Mesothelial cell of epicardium (in vitro differentiated cells): ENCODE measurements at regions not wholly inside any gene's neighbourhood (a gene's known extent, or its start where the extent isn't known, plus 50 kb on each side); places are given as distances from the start of the nearest gene placed in this dataset.

Experiments
- DNase-seq, 2 experiments: peaks; one replicate each; pipeline ENCODE4 v3.0.0; 2021; ENCODE audit warnings: low spot score in 2 of 2; ENCODE audit not compliant: unreplicated experiment in 2 of 2
- H3K27ac Mint-ChIP-seq: 2 replicates; pipeline ENCODE4 v1.8.0; 2021; ENCODE audit warnings: mixed read lengths
- H3K27me3 Mint-ChIP-seq: 2 replicates; pipeline ENCODE4 v1.8.0; 2021; ENCODE audit warnings: low read depth, mixed read lengths
- H3K36me3 Mint-ChIP-seq: 2 replicates; pipeline ENCODE4 v1.8.0; 2021; ENCODE audit warnings: mixed read lengths
- H3K4me1 Mint-ChIP-seq: 2 replicates; pipeline ENCODE4 v1.8.0; 2021; ENCODE audit warnings: mixed read lengths
- H3K4me3 Mint-ChIP-seq: 2 replicates; pipeline ENCODE4 v1.8.0; 2021; ENCODE audit warnings: mild to moderate bottlenecking, moderate library complexity, mixed read lengths
- H3K9me3 Mint-ChIP-seq: 2 replicates; pipeline ENCODE4 v1.8.0; 2021; ENCODE audit warnings: mixed read lengths
- TF ChIP-seq, protein P1 (sequence below): fragments of 200-600 bp; sonication (generic); IDR thresholded peaks from one replicate; pipeline ENCODE4 v1.5.0; 2021; ENCODE audit warnings: antibody characterized with exemption; ENCODE audit not compliant: unreplicated experiment

DNA sequence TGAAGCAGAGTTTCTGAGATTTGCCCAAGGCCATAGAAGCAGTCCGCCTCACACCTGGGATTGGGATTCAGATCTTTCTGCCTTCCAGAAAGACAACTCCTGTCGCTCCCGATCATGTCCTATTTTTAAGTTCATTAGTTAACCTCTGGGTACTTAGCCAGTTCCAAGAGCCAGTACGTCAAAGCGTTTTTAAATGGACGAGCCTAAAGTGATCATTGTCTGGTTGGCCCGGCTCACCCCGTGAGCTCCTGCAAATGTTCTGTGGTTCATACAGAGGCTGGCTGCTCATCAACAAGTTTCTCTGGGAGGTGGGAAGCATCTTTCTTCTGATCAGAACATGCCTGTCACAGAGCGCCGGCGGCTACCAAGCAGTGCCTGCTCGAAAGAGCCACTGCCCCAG, 554.5 kb upstream of the WWC1 start:
- Mint-ChIP-seq H3K27me3 (no peaks in the 10 kb centered on the region), H3K9me3 (no peaks in the 10 kb centered on the region), H3K36me3 (no peaks in the 10 kb centered on the region), H3K27ac (no peak overlapping the region), H3K4me3 (no peak overlapping the region), H3K4me1 (peaks cover 8% of the 10 kb centered on the region)
- DNase-seq: no peak
- TF ChIP-seq, protein P1, sequence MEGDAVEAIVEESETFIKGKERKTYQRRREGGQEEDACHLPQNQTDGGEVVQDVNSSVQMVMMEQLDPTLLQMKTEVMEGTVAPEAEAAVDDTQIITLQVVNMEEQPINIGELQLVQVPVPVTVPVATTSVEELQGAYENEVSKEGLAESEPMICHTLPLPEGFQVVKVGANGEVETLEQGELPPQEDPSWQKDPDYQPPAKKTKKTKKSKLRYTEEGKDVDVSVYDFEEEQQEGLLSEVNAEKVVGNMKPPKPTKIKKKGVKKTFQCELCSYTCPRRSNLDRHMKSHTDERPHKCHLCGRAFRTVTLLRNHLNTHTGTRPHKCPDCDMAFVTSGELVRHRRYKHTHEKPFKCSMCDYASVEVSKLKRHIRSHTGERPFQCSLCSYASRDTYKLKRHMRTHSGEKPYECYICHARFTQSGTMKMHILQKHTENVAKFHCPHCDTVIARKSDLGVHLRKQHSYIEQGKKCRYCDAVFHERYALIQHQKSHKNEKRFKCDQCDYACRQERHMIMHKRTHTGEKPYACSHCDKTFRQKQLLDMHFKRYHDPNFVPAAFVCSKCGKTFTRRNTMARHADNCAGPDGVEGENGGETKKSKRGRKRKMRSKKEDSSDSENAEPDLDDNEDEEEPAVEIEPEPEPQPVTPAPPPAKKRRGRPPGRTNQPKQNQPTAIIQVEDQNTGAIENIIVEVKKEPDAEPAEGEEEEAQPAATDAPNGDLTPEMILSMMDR: no peak

DNA sequence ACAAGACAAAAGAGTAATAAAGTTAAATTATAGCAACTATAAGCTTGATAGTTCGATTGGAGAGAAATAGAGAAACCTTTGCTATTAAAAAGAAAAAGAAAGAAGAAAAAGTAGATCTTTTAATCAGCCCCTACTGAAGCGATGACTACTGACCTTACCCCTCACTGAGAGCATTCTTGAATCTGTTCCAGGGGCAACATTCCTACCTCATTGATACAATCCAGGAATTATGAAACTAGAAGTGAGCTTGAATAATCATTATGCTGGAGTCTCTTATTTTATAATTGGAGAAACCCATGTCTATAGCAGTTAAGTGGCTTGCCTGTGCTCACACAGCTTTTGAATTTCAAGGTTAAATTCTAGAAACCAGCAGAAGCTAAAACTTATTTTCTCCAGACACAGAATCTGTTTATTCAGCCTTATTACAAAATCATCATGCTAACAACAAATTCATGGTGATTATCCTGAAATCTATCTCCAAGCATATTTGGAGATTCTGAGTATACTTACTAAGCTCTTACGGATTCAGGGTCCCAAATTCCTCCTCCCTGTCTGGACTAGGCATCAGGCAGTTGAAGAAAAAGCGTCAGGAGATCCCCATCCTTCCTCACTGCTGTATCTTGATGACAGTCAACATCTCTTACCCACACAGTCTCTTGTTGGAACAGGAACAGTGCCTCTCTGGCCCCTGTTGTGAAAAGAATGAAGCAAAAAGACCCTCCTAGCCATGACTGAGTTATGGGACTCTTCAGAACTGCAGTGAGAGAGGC, 547.6 kb upstream of the WWC1 start:
- no peak for DNase-seq
- no peaks in the 10 kb centered on the region for H3K36me3 Mint-ChIP-seq
- TF ChIP-seq, protein P1: no peak
- H3K4me3 Mint-ChIP-seq: no peak overlapping the region
- peak overlapping the region; percentile 64 for H3K27ac Mint-ChIP-seq
- peaks cover 19% of the 10 kb centered on the region for H3K4me1 Mint-ChIP-seq
- no peaks in the 10 kb centered on the region for H3K27me3 Mint-ChIP-seq
- no peaks in the 10 kb centered on the region for H3K9me3 Mint-ChIP-seq

DNA sequence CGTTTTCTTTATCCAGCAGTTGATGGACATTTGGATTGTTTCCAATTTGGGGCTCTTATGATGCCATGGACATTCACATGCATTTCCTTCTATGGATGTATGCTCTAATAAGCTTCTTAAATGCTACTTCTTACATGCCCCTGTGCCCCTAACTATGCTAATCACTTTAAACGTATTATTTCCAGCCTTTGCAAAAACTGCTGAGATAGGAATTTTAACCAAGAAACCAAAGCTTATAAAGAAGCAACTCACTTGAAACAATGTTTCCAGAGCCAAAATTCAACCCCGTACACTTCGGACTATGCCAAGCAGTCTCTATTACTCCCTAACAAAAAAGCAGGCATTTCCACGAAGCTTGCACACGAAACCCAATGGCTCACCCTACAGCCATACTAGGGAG, 545.6 kb upstream of the WWC1 start:
- TF ChIP-seq, protein P1: no peak
- Mint-ChIP-seq H3K9me3 (no peaks in the 10 kb centered on the region), H3K4me1 (peaks cover 21% of the 10 kb centered on the region), H3K4me3 (no peak overlapping the region), H3K36me3 (no peaks in the 10 kb centered on the region), H3K27me3 (no peaks in the 10 kb centered on the region), H3K27ac (no peak overlapping the region)
- DNase-seq: no peak

DNA sequence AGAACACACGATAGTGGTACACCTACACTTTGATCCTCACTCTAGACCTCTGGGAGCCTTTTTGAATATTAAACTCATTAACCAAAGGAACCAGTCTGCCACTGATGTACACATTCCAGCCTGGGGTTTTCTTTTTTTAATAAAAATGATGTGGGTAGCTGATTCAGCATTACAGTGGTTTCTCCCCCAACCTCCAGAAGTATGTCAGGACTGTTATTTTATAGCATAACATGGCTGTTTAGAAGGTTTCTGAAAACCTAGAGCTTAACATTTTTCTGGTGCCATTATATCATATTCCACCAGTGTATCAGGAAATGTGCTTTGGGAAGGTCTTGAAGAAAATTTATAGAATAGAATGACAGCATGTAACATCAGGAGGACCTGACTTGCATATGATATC, 540.9 kb upstream of the WWC1 start:
- Mint-ChIP-seq H3K36me3 (no peaks in the 10 kb centered on the region), H3K9me3 (no peaks in the 10 kb centered on the region), H3K4me1 (peaks cover 13% of the 10 kb centered on the region), H3K4me3 (no peak overlapping the region), H3K27me3 (no peaks in the 10 kb centered on the region), H3K27ac (no peak overlapping the region)
- TF ChIP-seq, protein P1: no peak
- DNase-seq: no peak

DNA sequence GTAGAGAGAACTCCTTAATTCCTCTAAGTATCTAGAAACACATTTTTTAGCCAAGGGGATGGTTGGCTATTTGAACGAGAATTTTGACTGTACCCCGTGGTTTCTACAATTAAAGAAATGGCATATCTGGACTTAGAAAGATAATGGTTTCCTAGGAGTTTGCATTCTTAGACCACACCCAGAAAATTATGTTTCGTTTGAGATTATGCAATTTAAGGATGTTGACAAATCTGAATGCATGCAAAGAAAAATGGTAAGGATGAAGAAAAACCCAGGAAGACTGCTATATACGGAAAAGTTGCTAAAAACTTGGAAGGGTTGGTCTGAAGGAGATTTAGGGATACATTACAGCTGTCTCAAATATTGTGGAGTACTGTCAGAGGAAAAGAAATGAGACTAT, 538.5 kb upstream of the WWC1 start:
- H3K4me3 Mint-ChIP-seq: no peak overlapping the region
- no peaks in the 10 kb centered on the region for H3K36me3 Mint-ChIP-seq
- no peak overlapping the region for H3K27ac Mint-ChIP-seq
- TF ChIP-seq, protein P1: no peak
- no peaks in the 10 kb centered on the region for H3K9me3 Mint-ChIP-seq
- H3K4me1 Mint-ChIP-seq: peaks cover 13% of the 10 kb centered on the region
- DNase-seq: no peak
- no peaks in the 10 kb centered on the region for H3K27me3 Mint-ChIP-seq
